Endothelial cell of umbilical vein (primary cell): ENCODE measurements at regions not wholly inside any gene's neighbourhood (a gene's known extent, or its start where the extent isn't known, plus 50 kb on each side); places are given as distances from the start of the nearest gene placed in this dataset.

Source experiments
- CTCF ChIP-seq, 2 donors: IDR thresholded peaks; 1 replicate in 1 of 2; 2 replicates in 1 of 2; pipeline ENCODE4 v1.5.1; 2011; ENCODE audit warnings: low read length in 2 of 2, mild to moderate bottlenecking in 2 of 2, moderate library complexity in 2 of 2, control low read depth in 1 of 2, inconsistent platforms in 1 of 2, low read depth in 1 of 2; ENCODE audit not compliant: insufficient read depth in 1 of 2; ENCODE audit errors: extremely low read depth in 1 of 2
- EZH2 ChIP-seq: IDR thresholded peaks from 2 replicates; pipeline ENCODE4 v1.6.1; 2012; ENCODE audit warnings: borderline replicate concordance, low read depth, mild to moderate bottlenecking, moderate library complexity, low read length, inconsistent platforms; ENCODE audit not compliant: severe bottlenecking
- FOS ChIP-seq: IDR thresholded peaks from 2 replicates; pipeline ENCODE4 v1.6.1; 2011; ENCODE audit warnings: mild to moderate bottlenecking, low read length, moderate library complexity, borderline replicate concordance; ENCODE audit not compliant: insufficient read depth
- GATA2 ChIP-seq: IDR thresholded peaks from 2 replicates; pipeline ENCODE4 v1.7.0; 2011; ENCODE audit warnings: low read depth, mild to moderate bottlenecking, moderate library complexity, mixed read lengths, low read length; ENCODE audit not compliant: insufficient read length, insufficient read depth
- JUN ChIP-seq: IDR thresholded peaks from 2 replicates; pipeline ENCODE4 v1.6.1; 2011; ENCODE audit warnings: borderline replicate concordance, low read depth; ENCODE audit not compliant: insufficient read length, insufficient read depth
- MAX ChIP-seq: IDR thresholded peaks from 2 replicates; pipeline ENCODE4 v1.6.1; 2011; ENCODE audit not compliant: insufficient read depth, insufficient read length
- MYC ChIP-seq: IDR thresholded peaks from one replicate; pipeline ENCODE4 v1.6.1; 2011; ENCODE audit warnings: mild to moderate bottlenecking, low read depth, low read length
- POLR2A ChIP-seq: IDR thresholded peaks from 2 replicates; pipeline ENCODE4 v1.6.1; 2012; ENCODE audit warnings: low read depth, mild to moderate bottlenecking, control low read depth, low read length
- POLR2AphosphoS5 ChIP-seq: IDR thresholded peaks from 2 replicates; pipeline ENCODE4 v1.6.1; 2012; ENCODE audit warnings: low read depth, mild to moderate bottlenecking, control low read depth, low read length, moderate library complexity; ENCODE audit not compliant: insufficient read depth

GRCh38 chr1:244118109-244118761 is 67.2 kb downstream of the ZBTB18 start:
- TF ChIP-seq CTCF (IDR thresholded peaks at IDR 0.05; ENCODE audit: extremely low read depth in 1 of 2, insufficient read depth in 1 of 2, low read depth in 1 of 2, low read length in 2 of 2) (no peak), POLR2A (no peak), MYC (no peak), EZH2 (no peak), POLR2AphosphoS5 (no peak), MAX (no peak), GATA2 (no peak), JUN (no peak), FOS (no peak)
